LoVo (cell line): ENCODE measurements at regions not wholly inside any gene's neighbourhood (a gene's known extent, or its start where the extent isn't known, plus 50 kb on each side); places are given as distances from the start of the nearest gene placed in this dataset.
"Not testable (repeated sequence)": the region's sequence is repeated elsewhere in the genome, so short reads cannot be mapped to it uniquely, and the experiment has no call there.

ENCODE experiments used
- DNase-seq: peaks from one replicate; pipeline ENCODE4 v3.0.0-alpha.2; 2016; ENCODE audit warnings: low spot score

DNA sequence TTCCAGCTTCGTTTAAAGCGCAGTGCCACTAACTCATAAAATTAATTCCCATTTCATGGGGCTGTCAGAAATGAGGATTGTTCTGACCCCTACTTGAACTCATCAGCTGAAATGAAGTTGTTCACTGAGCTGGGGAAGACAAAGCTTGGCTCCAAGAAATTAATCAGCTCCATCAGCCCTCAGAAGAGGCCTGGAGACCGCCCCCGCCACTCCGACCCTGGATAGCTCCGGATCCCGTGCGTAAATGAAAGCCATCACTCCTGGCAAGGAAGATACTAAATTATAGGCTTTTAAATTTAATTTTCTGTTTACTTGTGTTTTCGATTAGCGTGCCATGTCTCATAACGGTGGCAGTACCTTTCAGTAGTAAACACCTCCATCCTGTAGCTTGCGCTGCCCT is 142.8 kb upstream of the IRX2 start:
- no peak for DNase-seq

DNA sequence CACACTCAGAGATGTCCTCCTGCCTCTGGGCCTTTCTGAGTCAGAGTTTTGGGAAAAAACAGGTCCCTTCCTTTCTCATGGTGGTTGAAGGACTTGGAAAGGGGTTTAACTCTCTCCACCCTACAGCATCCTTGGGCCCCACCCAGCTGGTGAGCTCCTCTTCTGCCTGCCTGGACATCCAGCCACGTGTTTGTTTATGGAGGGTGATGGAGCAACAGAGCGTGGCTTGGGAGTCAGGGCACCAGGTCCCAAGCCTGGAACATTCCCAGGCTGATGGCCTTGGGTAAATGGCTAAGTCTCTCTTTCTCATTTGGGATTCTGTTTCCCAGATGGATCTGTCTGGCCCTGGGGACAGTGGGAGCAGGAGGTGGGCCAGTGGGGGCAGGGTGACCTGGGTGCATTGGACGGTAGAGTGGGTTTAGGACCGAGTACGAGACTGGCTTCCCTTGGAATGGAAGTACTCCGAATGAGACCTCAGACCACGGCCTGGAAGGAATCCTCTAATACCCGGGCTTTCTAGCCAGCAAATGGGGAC is 141.1 kb upstream of the IRX2 start:
- no peak for DNase-seq

DNA sequence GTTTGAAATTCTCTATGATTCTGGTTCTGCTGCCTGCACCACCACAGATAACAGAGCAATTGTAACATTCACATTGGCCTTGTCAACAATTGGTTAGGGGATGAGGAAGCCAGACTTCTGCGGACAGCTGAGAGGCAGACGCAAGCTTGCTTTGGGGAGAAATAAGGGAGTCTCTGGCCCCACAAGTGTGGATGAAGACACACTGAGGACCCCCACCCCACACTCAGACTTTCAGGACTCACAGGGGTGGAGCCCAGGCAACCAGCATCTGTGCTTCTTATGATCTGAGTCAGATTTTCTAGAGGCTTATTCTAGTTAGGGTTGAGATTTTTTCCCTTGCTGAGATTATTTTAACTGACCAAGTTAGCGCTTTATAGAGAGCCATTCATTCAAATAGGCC is 140.3 kb upstream of the IRX2 start:
- no peak for DNase-seq

DNA sequence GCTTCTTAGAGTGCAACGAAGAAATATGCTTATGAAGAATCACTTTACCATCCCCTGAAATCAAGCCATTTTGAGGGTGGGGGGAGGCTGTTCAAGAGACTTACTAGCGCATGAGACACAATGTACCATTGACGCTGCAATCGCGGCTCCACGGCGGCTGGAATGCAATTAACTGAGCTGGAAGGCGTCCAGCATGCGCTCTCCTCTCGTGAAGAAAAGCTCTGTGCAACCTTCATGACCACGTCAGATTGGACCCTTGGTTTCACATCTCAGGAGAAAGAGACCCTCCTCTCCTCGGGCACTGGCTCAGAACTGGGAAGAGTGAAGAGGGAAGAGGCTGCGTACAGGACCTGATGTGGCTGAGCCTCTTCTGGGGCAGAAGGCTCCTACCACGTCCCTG is 138.5 kb upstream of the IRX2 start:
- no peak for DNase-seq

DNA sequence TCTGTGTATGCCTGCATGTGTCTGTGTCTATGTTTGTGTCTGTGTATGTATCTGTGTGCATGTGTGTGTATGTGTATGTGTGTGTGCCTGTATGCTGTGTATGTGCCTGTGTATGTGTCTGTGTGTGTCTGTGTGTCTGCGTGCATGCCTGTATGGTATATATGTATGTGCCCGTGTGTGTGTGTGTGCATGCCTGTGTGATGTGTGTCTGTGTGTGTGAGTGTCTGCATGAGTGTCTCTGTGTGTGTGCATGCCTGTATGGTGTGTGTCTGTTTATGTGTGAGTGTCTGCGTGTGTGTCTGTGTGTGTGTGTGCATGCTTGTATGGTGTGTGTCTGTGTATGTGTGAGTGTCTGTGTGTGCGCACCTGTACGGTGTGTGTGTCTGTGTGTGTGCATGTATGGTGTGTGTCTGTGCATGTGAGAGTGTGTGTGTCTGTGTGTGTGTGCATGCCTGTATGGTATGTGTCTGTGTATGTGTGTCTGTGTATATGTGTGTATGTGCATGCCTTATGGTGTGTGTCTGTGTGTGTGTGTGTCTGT is 137.1 kb upstream of the IRX2 start:
- DNase-seq = no peak

DNA sequence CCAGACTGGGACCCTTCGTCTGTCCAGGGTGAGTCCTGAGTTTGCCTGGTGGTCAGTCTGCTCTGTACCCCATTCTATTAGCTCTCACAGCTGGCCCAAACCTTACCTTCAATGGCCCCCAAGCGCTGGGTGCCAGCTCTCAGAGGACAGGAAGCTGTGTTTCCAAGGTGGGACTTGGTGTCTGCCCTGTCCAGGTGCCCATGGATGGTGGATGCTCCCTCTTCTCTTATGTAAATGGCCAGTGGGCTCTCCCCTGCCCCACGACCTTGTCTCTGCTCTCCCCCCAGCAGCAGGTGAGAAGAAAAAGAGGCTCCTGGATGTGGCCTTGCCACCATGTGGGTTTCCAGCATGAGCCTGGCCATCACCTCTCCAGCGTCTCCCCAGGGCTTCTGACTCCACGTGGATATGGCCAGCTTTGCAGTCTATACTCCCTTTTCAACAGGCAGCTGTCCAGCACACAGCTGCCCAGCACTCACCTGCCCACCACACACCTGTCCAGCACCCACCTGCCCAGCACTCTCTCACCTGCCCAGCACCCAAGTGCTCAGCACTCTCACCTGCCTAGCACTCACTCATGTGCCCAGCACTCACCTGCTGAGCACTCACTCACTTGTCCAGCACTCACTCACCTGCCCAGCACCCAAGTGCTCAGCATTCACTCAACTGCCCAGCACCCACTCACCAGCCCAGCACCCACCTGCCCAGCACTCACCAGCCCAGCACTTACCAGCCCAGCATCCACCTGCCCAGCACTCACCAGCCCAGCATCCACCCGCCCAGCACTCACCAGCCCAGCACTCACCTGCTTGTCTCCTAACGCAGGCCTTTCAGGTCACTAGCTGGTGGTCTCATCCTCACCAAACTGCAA is 136.2 kb upstream of the IRX2 start:
- DNase-seq = no peak

DNA sequence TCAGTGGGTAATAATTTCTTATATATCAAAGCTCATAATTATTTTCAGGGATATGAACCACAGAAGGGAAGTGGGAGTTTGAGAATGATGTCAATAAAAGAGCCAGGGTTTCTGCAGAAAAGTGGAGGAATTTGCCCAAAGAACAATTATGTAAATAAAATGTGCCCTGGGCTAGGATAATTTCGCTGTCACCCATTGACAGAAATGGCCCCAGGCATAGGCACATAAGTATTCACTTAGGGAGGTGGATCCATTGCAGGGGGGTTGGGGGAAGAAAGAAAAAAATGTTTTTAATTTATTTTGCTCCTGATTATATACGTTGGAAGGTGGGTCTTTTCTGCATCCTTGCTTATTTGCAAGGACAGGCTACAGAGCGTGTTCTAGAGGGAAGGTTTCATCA is 135.1 kb upstream of the IRX2 start:
- no peak for DNase-seq

DNA sequence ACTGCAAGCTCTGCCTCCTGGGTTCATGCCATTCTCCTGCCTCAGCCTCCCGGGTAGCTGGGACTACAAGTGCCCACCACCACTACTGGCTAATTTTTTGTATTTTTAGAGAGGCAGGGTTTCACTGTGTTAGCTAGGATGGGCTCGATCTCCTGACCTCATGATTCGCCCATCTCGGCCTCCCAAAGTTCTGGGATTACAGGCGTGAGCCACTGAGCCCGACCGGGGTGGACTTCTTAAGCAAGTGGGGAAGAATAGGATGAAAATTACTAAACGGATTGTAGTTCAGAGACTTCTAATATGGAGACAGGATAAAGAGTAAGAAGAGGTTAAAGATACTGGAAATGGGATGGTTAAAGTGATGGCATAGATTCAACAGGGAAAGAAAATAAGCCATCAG is 132.3 kb upstream of the IRX2 start:
- DNase-seq = no peak

DNA sequence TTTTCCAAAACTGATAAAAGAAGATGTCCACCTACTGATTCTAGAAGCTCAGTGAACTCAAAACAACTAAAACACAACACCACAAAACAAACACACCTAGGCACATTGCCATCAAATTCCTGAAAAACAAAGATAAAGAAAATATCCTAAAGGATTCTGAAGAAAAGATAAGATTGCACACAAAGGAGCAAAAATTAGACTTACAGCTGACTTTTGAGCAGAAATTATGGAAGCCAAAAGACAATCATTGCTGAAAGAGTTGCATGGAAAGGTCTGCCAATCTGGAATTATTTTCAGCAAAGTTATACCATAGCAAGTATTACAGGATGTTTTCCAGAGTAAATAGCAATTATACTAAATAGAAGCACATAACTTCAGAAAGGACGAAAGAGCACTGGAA is 128.2 kb upstream of the IRX2 start:
- no peak for DNase-seq

DNA sequence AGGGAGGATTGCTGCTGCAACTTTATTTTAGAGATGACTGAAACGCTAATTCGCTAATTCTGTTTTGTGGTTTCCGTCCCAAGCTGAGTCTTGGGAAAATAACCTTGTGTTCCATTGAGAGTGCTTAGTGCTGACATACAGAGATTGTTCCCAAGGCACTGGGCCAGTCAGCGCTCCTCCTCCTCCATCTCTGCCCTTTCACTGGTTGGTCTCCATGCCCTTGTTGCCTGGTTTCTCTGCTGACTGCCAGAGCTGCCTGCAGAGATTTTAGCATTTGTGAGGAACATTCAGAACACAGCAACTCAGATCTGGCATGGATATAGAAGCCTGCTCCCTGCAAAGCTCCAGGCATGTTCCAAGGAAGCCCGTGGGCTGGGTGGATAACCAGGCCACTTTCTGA is 126.0 kb upstream of the IRX2 start:
- no peak for DNase-seq

DNA sequence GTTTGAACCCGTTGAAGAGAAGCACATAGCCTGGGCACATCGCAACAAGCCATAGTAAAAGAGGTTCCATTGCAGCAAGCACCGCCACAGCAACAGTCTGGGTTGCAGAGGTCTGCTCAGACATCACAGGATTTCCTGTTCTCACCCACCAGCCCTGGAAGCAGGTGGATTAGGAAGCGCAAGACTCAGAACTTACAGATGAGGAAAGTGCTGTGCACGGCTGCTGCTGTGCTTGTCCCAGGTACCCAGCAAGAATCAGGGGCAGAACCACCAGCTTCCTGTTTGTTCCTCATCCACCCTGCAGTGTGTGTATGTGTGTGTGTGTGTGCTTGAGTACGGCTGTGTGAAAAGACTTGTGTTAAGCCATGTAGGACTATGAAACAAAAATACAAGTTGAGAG is 124.7 kb upstream of the IRX2 start:
- no peak for DNase-seq

DNA sequence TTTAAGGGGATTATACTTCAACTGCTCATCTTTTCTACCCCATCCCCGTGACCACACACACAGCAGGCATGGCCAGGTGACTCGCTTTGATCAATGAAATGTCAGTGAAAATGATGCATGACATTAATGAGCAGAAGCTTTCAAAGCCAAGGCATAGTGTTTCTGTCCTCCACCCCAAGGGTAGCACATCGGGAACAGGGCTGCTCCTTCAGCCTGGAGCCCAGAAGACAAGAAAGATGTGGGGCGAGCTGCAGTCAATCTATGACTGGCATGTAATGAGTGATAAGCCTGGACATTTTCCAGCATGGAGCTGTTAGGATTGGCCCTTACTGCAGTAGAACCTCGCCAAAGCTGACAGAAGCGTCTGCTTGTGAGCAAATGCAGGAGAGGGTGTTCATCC is 122.6 kb upstream of the IRX2 start:
- DNase-seq = no peak

DNA sequence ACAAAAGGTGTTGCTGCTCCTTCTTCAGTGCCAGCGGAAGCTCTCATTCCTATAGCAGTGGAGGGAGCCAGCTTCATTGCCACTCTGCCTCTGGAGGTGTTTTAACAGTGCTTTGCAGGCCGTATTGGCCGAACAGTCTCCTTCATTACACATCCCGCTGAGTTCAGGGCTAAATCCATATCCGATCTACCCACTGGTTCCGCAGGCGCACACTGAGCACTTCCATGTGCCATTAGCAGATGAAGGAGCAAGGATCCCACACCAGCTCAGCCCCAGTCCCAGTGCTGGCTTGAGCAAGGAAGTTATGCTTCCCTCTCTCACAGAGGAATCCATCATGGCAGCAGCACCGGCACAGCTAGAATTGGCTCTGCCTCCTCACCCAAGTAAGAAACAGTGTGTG is 121.2 kb upstream of the IRX2 start:
- DNase-seq = no peak

DNA sequence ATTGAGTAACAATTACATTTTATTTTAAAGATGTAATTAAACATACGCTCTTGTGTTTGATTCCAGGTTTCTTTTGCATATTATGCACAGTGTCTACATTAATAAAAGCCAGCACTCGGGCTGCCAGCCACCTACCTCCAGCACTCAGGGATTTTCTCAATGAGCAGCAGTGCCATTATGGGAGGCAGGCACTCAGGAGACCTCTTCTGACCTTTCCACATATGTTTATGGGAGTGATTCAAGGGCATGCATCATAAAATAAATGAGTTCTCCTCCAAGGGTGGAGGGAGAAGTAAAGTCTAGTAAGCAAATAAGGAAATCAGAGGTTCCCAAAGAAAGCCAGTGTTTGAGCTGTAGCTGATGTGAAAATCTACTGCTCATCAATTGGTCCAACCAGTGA is 119.8 kb upstream of the IRX2 start:
- no peak for DNase-seq

DNA sequence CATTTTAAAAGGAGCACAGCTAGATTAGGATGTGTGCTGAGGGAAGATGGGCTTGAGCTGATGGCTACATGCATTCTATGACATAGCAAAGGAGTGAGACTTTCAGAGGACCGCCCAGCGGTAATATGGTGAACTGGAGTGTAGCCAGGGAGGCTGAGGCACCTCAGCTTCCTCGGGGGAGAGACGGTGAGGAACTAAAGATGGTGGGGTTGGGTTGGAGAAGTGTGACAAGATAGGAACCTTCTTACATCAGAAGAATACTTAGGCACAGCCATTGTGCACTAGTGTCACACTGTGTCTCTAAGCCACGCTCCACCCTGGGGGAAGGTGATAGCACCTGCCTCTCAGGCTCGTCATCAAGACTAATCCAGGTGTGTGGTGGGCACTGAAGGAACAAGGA is 118.0 kb upstream of the IRX2 start:
- DNase-seq = no peak

DNA sequence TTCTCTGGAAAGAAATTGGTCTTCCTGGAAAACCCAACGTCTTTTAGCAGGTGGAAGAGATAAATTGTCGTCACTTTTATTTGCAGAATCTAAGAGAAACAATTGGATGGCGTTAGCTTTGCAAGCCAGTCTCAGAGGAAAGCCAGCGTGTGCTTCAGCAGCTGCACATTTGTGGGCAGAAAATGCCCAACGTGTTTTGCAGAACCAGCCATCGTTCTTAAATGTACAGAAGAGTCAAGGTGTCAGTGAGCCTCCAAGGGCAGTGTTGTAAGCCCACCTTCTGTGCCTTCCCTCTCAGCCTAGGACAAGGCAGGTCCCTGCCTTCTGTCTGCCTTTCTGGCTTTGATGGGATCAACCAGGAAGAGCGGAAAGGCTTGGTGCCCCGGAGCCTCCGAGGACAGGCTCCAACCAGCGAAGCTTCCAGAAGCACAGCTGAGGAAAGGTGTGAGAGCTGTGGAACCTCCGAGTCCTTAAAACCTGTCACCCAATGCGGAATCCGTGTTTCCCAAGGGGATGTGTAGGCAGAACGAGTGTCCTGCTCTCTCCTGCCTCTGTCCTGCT is 116.0 kb upstream of the IRX2 start:
- no peak for DNase-seq

DNA sequence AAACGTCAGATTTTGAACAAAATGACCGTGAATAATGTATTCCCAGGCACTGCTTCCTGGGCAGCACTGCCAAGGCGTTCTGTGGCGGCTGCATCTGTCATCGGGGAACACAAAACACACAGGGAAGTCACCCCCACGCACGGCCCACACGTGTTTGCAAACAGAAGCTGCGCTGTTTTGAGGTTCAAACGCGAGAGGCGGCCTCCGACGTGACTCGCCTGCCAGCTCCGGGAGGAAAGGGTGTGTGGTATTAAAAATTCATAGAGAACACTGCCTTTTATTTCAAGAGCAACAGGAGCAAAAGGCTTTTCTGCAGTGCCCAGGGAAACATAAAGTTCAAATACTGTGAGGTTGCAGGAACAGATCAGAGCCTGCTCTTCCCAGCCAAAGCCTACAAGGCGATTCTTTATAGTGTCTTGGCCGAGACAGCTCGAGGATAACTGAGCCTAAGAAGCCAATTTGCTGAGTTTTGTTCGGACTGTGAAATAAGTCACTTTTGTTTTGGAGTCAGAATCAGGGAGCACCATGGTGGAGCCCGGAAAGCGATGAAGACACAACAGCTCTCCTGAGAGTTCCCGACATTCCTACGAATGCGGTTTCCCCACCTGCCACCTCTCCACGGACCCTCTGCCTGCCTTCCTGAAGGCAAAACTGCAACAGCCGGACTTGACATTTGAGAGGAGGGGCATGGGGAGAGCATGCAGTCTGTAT is 115.3 kb upstream of the IRX2 start:
- DNase-seq = no peak

DNA sequence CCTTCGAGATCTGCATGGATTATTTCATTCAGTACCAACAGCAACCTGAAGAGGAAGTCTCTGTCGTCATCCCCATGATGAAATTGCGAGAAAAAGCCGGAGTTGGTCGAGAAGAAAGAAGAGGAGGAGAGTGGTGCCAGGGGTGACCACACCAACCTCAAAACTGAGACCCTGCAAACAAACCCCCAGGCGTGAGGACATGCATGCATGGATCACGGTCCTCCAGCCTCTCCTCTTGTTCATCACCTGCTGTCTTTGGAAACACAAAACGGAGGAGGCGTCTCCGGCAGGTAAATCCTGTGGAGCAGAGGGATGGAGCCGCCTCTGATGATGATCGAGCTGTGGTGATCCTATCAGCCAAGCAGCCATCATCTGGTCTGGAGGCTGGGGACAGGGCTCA is 114.4 kb upstream of the IRX2 start:
- DNase-seq = no peak

DNA sequence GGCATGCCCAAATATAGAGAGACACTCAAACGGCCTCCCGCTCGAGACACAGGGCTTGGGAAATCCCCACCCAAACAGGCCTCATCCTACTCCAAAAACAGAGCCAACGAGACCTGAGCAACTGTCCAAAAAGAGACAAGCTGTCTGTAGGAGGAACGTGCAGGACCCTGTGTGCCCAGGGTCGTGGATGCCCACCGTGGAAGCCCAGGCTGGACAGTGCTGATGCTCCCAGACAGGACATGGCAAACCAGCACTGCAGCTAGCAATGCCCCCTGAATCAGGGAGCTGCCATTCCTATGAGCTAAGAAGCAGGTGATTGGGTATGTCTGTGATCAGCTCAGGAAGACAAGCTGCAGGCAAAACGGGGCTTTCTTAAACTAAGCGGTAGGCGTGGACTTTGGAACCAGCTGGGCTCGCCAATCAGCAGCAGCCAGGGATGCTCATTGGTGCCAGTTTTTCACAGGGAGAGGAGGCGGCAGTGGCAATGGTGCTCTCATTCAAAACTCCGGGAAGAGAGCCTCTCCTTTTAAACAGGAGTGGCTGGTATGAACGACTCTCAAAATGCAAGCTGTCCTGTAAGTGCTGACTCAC is 113.1 kb upstream of the IRX2 start:
- DNase-seq = no peak

DNA sequence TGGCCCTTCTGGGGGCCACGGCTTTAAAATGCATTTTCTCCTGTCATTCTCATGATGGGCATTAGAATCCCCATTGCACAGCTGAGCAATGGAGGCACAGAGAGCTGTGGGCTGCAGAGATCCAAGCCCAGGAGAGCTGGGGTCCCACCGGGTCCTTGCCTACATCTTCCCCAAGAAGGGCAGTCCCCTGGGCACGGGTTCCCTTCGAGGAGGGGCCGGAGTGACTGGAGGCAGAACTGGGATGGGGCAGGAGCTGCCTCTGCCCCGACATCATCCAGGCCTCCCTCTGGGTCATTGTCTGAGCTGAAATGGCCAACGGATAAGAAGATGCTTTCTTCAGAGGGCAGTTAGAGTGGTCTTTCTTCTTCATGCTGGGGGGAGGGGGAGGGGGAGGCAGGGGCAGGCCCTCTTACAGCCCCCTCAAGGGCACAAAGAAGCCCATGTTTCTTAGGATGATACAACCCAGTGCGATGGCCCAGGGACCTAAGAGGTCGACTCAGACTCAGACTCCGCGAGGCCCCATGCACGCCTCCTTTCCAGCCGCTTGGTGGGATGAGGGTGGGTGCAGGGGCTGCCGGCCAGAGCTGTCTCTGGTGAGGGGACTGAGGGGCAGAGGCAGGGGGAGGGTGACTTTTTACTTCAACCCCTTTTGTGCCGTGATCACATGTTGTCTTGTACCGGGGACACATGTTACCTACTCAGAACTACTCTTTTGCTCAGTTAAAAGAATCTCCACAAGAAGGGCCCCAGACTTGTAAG is 112.4 kb upstream of the IRX2 start:
- DNase-seq = no peak

DNA sequence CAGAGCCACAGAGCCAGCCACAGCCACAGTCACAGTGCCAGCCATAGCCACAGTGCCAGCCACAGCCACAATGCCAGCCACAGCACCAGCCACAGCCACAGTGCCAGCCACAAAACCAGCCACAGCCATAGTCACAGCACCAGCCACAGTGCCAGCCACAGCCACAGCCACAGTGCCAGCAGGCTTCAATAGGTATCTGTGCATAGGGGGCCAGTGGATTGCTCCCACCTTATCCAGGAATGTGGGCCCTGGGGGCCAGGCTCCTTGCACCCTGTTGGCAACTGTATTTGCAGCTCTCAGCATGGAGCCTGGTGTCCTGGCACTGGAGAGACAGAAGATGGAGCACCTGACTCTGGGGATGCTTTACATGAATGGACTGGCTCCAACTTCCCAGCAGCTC is 111.7 kb upstream of the IRX2 start:
- DNase-seq = no peak

DNA sequence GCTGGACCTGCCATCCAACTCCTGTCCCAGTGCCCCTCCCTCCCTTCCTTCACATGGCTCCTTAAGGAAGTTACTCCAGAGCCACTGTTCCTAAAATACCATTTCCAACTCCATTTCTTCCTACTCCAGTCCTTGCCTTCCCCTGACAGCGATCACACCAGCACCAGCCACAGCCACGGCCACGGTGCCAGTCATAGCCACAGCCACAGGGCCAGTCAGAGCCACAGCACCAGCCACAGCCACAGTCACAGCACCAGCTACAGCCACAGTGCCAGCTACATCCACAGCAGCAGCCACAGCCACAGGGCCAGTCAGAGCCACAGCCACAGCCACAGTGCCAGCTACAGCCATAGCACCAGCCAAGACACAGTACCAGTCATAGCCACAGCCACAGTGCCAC is 110.7 kb upstream of the IRX2 start:
- not testable (repeated sequence) for DNase-seq
